H9 (cell line): ENCODE measurements at regions not wholly inside any gene's neighbourhood (a gene's known extent, or its start where the extent isn't known, plus 50 kb on each side); places are given as distances from the start of the nearest gene placed in this dataset.

Experiments
- DNase-seq: peaks from one replicate; pipeline ENCODE4 v3.0.0-alpha.2; 2017
- H2AFZ ChIP-seq: one replicate; pipeline ENCODE4 v1.6.1; 2013; ENCODE audit warnings: mild to moderate bottlenecking, low read length, control low read depth, moderate library complexity
- H2AK5ac ChIP-seq: 2 replicates; pipeline ENCODE4 v1.6.1; 2013; ENCODE audit warnings: low read length, control low read depth, mixed read lengths; ENCODE audit not compliant: insufficient read length
- H2BK120ac ChIP-seq: one replicate; pipeline ENCODE4 v1.6.1; 2013; ENCODE audit warnings: low read depth, mild to moderate bottlenecking, low read length, control low read depth, inconsistent platforms; ENCODE audit not compliant: poor library complexity, severe bottlenecking
- H2BK12ac ChIP-seq: 2 replicates; pipeline ENCODE4 v1.6.1; 2013; ENCODE audit warnings: low read length, control low read depth, mixed read lengths, low read depth; ENCODE audit not compliant: insufficient read length
- H2BK15ac ChIP-seq: 2 replicates; pipeline ENCODE4 v1.6.1; 2013; ENCODE audit warnings: low read depth, low read length, control low read depth
- H2BK20ac ChIP-seq: one replicate; pipeline ENCODE4 v1.6.1; 2013; ENCODE audit warnings: low read depth, mild to moderate bottlenecking, low read length, control low read depth, inconsistent platforms; ENCODE audit not compliant: poor library complexity, severe bottlenecking
- H2BK5ac ChIP-seq: 2 replicates; pipeline ENCODE4 v1.6.1; 2013; ENCODE audit warnings: low read length, control low read depth, mixed read lengths; ENCODE audit not compliant: insufficient read length
- H3K14ac ChIP-seq: 2 replicates; pipeline ENCODE4 v1.6.1; 2013; ENCODE audit warnings: low read length, control low read depth; ENCODE audit not compliant: insufficient read depth
- H3K18ac ChIP-seq: 2 replicates; pipeline ENCODE4 v1.6.1; 2013; ENCODE audit warnings: low read depth, mild to moderate bottlenecking, mixed read lengths, low read length, control low read depth; ENCODE audit not compliant: insufficient read length
- H3K23ac ChIP-seq: 2 replicates; pipeline ENCODE4 v1.6.1; 2013; ENCODE audit warnings: low read length, control low read depth, mixed read lengths, low read depth; ENCODE audit not compliant: insufficient read length
- H3K23me2 ChIP-seq: 2 replicates; pipeline ENCODE4 v1.6.1; 2013; ENCODE audit warnings: low read depth, mild to moderate bottlenecking, mixed read lengths, low read length, control low read depth; ENCODE audit not compliant: insufficient read length, poor library complexity, severe bottlenecking
- H3K27ac ChIP-seq: 2 replicates; pipeline ENCODE4 v1.5.1; 2013; ENCODE audit warnings: low read length, control low read depth, mixed read lengths, low read depth; ENCODE audit not compliant: insufficient read length
- H3K27me3 ChIP-seq: 2 replicates; pipeline ENCODE4 v1.6.1; 2013; ENCODE audit warnings: low read length, control low read depth, inconsistent platforms; ENCODE audit not compliant: insufficient read depth
- H3K4ac ChIP-seq: 2 replicates; pipeline ENCODE4 v1.6.1; 2013; ENCODE audit warnings: low read depth, mild to moderate bottlenecking, control low read depth, inconsistent platforms, low read length, moderate library complexity
- H3K4me1 ChIP-seq: 2 replicates; pipeline ENCODE4 v1.6.1; 2013; ENCODE audit warnings: low read length, control low read depth, inconsistent platforms; ENCODE audit not compliant: insufficient read depth
- H3K4me2 ChIP-seq: 2 replicates; pipeline ENCODE4 v1.6.1; 2013; ENCODE audit warnings: low read length, control low read depth, mixed read lengths; ENCODE audit not compliant: insufficient read length, insufficient read depth
- H3K56ac ChIP-seq: 2 replicates; pipeline ENCODE4 v1.6.1; 2013; ENCODE audit warnings: low read depth, mild to moderate bottlenecking, mixed read lengths, low read length, control low read depth; ENCODE audit not compliant: insufficient read length
- H3K79me1 ChIP-seq: 2 replicates; pipeline ENCODE4 v1.6.1; 2013; ENCODE audit warnings: low read depth, mild to moderate bottlenecking, moderate library complexity, low read length, control low read depth, inconsistent platforms; ENCODE audit not compliant: insufficient read depth, poor library complexity, severe bottlenecking
- H3K79me2 ChIP-seq: 2 replicates; pipeline ENCODE4 v1.6.1; 2013; ENCODE audit warnings: low read length, control low read depth, inconsistent platforms; ENCODE audit not compliant: insufficient read depth
- H3K9ac ChIP-seq: 2 replicates; pipeline ENCODE4 v1.6.1; 2013; ENCODE audit warnings: low read length, control low read depth, mixed read lengths; ENCODE audit not compliant: insufficient read length; ENCODE audit errors: extremely low read depth
- H3K9me3 ChIP-seq: one replicate; pipeline ENCODE4 v1.6.1; 2013; ENCODE audit warnings: low read depth, low read length, inconsistent platforms; ENCODE audit not compliant: control insufficient read depth
- H3T11ph ChIP-seq: one replicate; pipeline ENCODE4 v1.6.1; 2013; ENCODE audit warnings: mild to moderate bottlenecking, low read length, control low read depth, inconsistent platforms
- H4K20me1 ChIP-seq: one replicate; pipeline ENCODE4 v1.6.1; 2013; ENCODE audit not compliant: control insufficient read depth, insufficient read length, insufficient read depth
- H4K5ac ChIP-seq: 2 replicates; pipeline ENCODE4 v1.6.1; 2013; ENCODE audit warnings: low read depth, mild to moderate bottlenecking, mixed read lengths, low read length, control low read depth; ENCODE audit not compliant: insufficient read length
- H4K8ac ChIP-seq: replicated peaks from 2 replicates; pipeline ENCODE4 v1.6.1; 2013; ENCODE audit warnings: low read length, control low read depth, mixed read lengths, low read depth; ENCODE audit not compliant: insufficient read length
- H4K91ac ChIP-seq: 2 replicates; pipeline ENCODE4 v1.6.1; 2013; ENCODE audit warnings: low read depth, mild to moderate bottlenecking, moderate library complexity, mixed read lengths, low read length, control low read depth; ENCODE audit not compliant: insufficient read length
- H3K27ac Mint-ChIP-seq, 3 experiments: 2 replicates in 2 of 3; 3 replicates in 1 of 3; pipeline ENCODE4 v1.8.0; 2020 to 2021; ENCODE audit warnings: mixed read lengths in 3 of 3, mild to moderate bottlenecking in 1 of 3, moderate library complexity in 1 of 3
- H3K27me3 Mint-ChIP-seq: 2 replicates; pipeline ENCODE4 v1.8.0; 2021; ENCODE audit warnings: low read depth, mild to moderate bottlenecking, moderate library complexity, mixed read lengths
- H3K36me3 Mint-ChIP-seq, 3 experiments: 2 replicates in 2 of 3; 3 replicates in 1 of 3; pipeline ENCODE4 v1.8.0; 2020 to 2021; ENCODE audit warnings: low read depth in 3 of 3, mixed read lengths in 3 of 3; ENCODE audit not compliant: insufficient read depth in 1 of 3
- H3K4me1 Mint-ChIP-seq, 2 experiments: 2 replicates each; pipeline ENCODE4 v1.8.0; 2020; ENCODE audit warnings: mixed read lengths in 2 of 2
- H3K4me3 Mint-ChIP-seq, 2 experiments: 2 replicates in 1 of 2; 3 replicates in 1 of 2; pipeline ENCODE4 v1.8.0; 2020 to 2021; ENCODE audit warnings: mild to moderate bottlenecking in 2 of 2, mixed read lengths in 2 of 2, moderate library complexity in 1 of 2
- H3K9me3 Mint-ChIP-seq, 2 experiments: 2 replicates in 1 of 2; 3 replicates in 1 of 2; pipeline ENCODE4 v1.8.0; 2020; ENCODE audit warnings: mild to moderate bottlenecking in 2 of 2, mixed read lengths in 2 of 2, moderate library complexity in 1 of 2
- WGBS: extraction: QIAGEN DNeasy Blood & Tissue Kit; methylation state at CpG from one replicate; pipeline ENCODE4 v1.1.7; 2013; ENCODE audit warnings: missing lambda C conversion rate, low lambda C conversion rate, mixed read lengths; ENCODE audit not compliant: insufficient read length; ENCODE audit errors: extremely low coverage; 5-methylcytosine and 5-hydroxymethylcytosine counted together
- TF ChIP-seq, protein P1 (sequence below): fragments of 200-600 bp; sonication (generic); conservative IDR thresholded peaks from 3 replicates; pipeline ENCODE4 v1.8.0; 2021; ENCODE audit warnings: antibody characterized with exemption, mild to moderate bottlenecking

GRCh38 chr5:89228355-89228754 lies 345.4 kb upstream of the MEF2C start:
- no peak overlapping the region for H3K4me2 ChIP-seq
- H3K36me3 Mint-ChIP-seq = no peaks in the 10 kb centered on the region
- H3K14ac ChIP-seq = no peak overlapping the region
- WGBS = no CpG with 5 or more reads among the region's 1 CpG
- no peak for DNase-seq
- H3K79me2 ChIP-seq = no peaks in the 10 kb centered on the region
- no peak overlapping the region for H2AK5ac ChIP-seq
- H2AFZ ChIP-seq = no peak overlapping the region
- no peak overlapping the region for H3K23ac ChIP-seq
- no peak overlapping the region for H3K4ac ChIP-seq
- no peaks in the 10 kb centered on the region for H3K4me1 Mint-ChIP-seq
- H3K4me1 ChIP-seq = no peaks in the 10 kb centered on the region
- no peak overlapping the region for H3K56ac ChIP-seq
- H2BK120ac ChIP-seq = no peak overlapping the region
- H3T11ph ChIP-seq = no peak overlapping the region
- no peak overlapping the region for H4K5ac ChIP-seq
- TF ChIP-seq, protein P1, sequence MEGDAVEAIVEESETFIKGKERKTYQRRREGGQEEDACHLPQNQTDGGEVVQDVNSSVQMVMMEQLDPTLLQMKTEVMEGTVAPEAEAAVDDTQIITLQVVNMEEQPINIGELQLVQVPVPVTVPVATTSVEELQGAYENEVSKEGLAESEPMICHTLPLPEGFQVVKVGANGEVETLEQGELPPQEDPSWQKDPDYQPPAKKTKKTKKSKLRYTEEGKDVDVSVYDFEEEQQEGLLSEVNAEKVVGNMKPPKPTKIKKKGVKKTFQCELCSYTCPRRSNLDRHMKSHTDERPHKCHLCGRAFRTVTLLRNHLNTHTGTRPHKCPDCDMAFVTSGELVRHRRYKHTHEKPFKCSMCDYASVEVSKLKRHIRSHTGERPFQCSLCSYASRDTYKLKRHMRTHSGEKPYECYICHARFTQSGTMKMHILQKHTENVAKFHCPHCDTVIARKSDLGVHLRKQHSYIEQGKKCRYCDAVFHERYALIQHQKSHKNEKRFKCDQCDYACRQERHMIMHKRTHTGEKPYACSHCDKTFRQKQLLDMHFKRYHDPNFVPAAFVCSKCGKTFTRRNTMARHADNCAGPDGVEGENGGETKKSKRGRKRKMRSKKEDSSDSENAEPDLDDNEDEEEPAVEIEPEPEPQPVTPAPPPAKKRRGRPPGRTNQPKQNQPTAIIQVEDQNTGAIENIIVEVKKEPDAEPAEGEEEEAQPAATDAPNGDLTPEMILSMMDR = no peak
- no peak overlapping the region for H4K8ac ChIP-seq
- no peak overlapping the region for H3K4me3 Mint-ChIP-seq
- H3K9me3 ChIP-seq = no peaks in the 10 kb centered on the region
- no peak overlapping the region for H2BK15ac ChIP-seq
- no peaks in the 10 kb centered on the region for H3K79me1 ChIP-seq
- no peaks in the 10 kb centered on the region for H3K27me3 ChIP-seq
- no peaks in the 10 kb centered on the region; a peak in 1 of 5 replicates for H3K9me3 Mint-ChIP-seq
- no peak overlapping the region for H2BK5ac ChIP-seq
- H2BK20ac ChIP-seq = no peak overlapping the region
- no peaks in the 10 kb centered on the region for H3K23me2 ChIP-seq
- H3K18ac ChIP-seq = no peak overlapping the region
- H3K9ac ChIP-seq = no peak overlapping the region
- no peak overlapping the region for H4K91ac ChIP-seq
- H2BK12ac ChIP-seq = no peak overlapping the region
- no peaks in the 10 kb centered on the region for H3K27me3 Mint-ChIP-seq
- H3K27ac Mint-ChIP-seq = no peak overlapping the region
- H4K20me1 ChIP-seq = no peaks in the 10 kb centered on the region
- no peak overlapping the region for H3K27ac ChIP-seq
